Endothelial cell of umbilical vein (primary cell): ENCODE measurements at regions not wholly inside any gene's neighbourhood (a gene's known extent, or its start where the extent isn't known, plus 50 kb on each side); places are given as distances from the start of the nearest gene placed in this dataset.

Experiments used
- BruUV-seq: library from RNA; stranded (reverse); fragments of 400-500 nt; replicated peaks from 2 replicates; lab custom pipeline; 2021; lab: Mats Ljungman, UMichigan
- CTCF ChIA-PET: fragments of 300-600, 350-600 bp; sonication (Branson Sonifier 250); formaldehyde crosslinking; loops from one replicate; lab custom pipeline; 2021; ENCODE audit warnings: antibody characterized with exemption, inconsistent platforms; lab: Charles Lee
- POLR2A ChIA-PET: fragments of 300-600, 350-600 bp; sonication (Branson Sonifier 250); formaldehyde crosslinking; loops from one replicate; lab custom pipeline; 2021; ENCODE audit warnings: antibody characterized with exemption, inconsistent platforms; lab: Charles Lee
- DNase-seq: peaks from one replicate; pipeline ENCODE4 v3.0.0-alpha.2; 2011; ENCODE audit warnings: low read depth, low spot score
- FAIRE-seq: peaks from 2 replicates; lab custom pipeline; 2011; peaks lifted over from hg19 to GRCh38; lab: Jason Lieb, UNC
- H2AFZ ChIP-seq: 2 replicates; pipeline ENCODE4 v1.6.0; 2012; ENCODE audit warnings: low read depth, low read length, control low read depth, inconsistent platforms
- H3K27ac ChIP-seq: 2 replicates; pipeline ENCODE4 v1.5.1; 2011; ENCODE audit warnings: low read depth, mild to moderate bottlenecking, control low read depth, low read length, moderate library complexity; ENCODE audit not compliant: insufficient read depth
- H3K27me3 ChIP-seq, 2 experiments: 2 replicates each; pipeline versions ENCODE4 v1.6.0 to v1.6.1; 2011; ENCODE audit warnings: low read length in 2 of 2, mixed read lengths in 1 of 2; ENCODE audit not compliant: control insufficient read depth in 2 of 2, insufficient read depth in 2 of 2
- H3K36me3 ChIP-seq, 2 experiments: 2 replicates in 1 of 2; 3 replicates in 1 of 2; pipeline ENCODE4 v1.5.1; 2011; ENCODE audit warnings: low read length in 2 of 2, mild to moderate bottlenecking in 1 of 2, moderate library complexity in 1 of 2; ENCODE audit not compliant: control insufficient read depth in 2 of 2, insufficient read depth in 2 of 2; ENCODE audit errors: extremely low read depth in 1 of 2
- H3K4me1 ChIP-seq: 3 replicates; pipeline ENCODE4 v1.5.1; 2011; ENCODE audit warnings: mild to moderate bottlenecking, low read length; ENCODE audit not compliant: control insufficient read depth, insufficient read depth; ENCODE audit errors: extremely low read depth
- H3K4me2 ChIP-seq: 2 replicates; pipeline ENCODE4 v1.6.1; 2011; ENCODE audit warnings: low read length, control low read depth, mixed read lengths; ENCODE audit not compliant: insufficient read depth
- H3K4me3 ChIP-seq, 3 experiments: fragments of 200-600 bp in 1 of 3; sonication (generic), shearing (Covaris generic) in 1 of 3; replicated peaks in 1 of 3; 2 replicates each; pipeline ENCODE4 v1.5.1; 2011 to 2016; ENCODE audit warnings: control low read depth in 3 of 3, low read length in 3 of 3, mild to moderate bottlenecking in 2 of 3, inconsistent platforms in 1 of 3, low read depth in 1 of 3, moderate library complexity in 1 of 3; ENCODE audit not compliant: insufficient read depth in 1 of 3
- H3K79me2 ChIP-seq: 2 replicates; pipeline ENCODE4 v1.6.0; 2012; ENCODE audit warnings: low read length, inconsistent platforms; ENCODE audit not compliant: control insufficient read depth, insufficient read depth
- H3K9ac ChIP-seq: replicated peaks from 2 replicates; pipeline ENCODE3; 2011; ENCODE audit warnings: low read length, control low read depth; ENCODE audit not compliant: insufficient read depth; ENCODE audit errors: extremely low read depth
- H3K9me1 ChIP-seq: replicated peaks from 3 replicates; pipeline ENCODE4 v1.6.0; 2011; ENCODE audit warnings: mild to moderate bottlenecking, low read length; ENCODE audit not compliant: control insufficient read depth, insufficient read depth; ENCODE audit errors: extremely low read depth
- H3K9me3 ChIP-seq: replicated peaks from 2 replicates; pipeline ENCODE4 v1.5.1; 2012; ENCODE audit warnings: low read length, inconsistent platforms; ENCODE audit not compliant: control insufficient read depth, insufficient read depth
- H4K20me1 ChIP-seq: replicated peaks from 2 replicates; pipeline ENCODE3; 2011; ENCODE audit warnings: mild to moderate bottlenecking, low read length; ENCODE audit not compliant: control insufficient read depth, insufficient read depth; ENCODE audit errors: extremely low read depth
- CTCF ChIP-seq, 2 donors: IDR thresholded peaks; 1 replicate in 1 of 2; 2 replicates in 1 of 2; pipeline ENCODE4 v1.5.1; 2011; ENCODE audit warnings: low read length in 2 of 2, mild to moderate bottlenecking in 2 of 2, moderate library complexity in 2 of 2, control low read depth in 1 of 2, inconsistent platforms in 1 of 2, low read depth in 1 of 2; ENCODE audit not compliant: insufficient read depth in 1 of 2; ENCODE audit errors: extremely low read depth in 1 of 2
- EZH2 ChIP-seq: IDR thresholded peaks from 2 replicates; pipeline ENCODE4 v1.6.1; 2012; ENCODE audit warnings: borderline replicate concordance, low read depth, mild to moderate bottlenecking, moderate library complexity, low read length, inconsistent platforms; ENCODE audit not compliant: severe bottlenecking
- FOS ChIP-seq: IDR thresholded peaks from 2 replicates; pipeline ENCODE4 v1.6.1; 2011; ENCODE audit warnings: mild to moderate bottlenecking, low read length, moderate library complexity, borderline replicate concordance; ENCODE audit not compliant: insufficient read depth
- GATA2 ChIP-seq: IDR thresholded peaks from 2 replicates; pipeline ENCODE4 v1.7.0; 2011; ENCODE audit warnings: low read depth, mild to moderate bottlenecking, moderate library complexity, mixed read lengths, low read length; ENCODE audit not compliant: insufficient read length, insufficient read depth
- JUN ChIP-seq: IDR thresholded peaks from 2 replicates; pipeline ENCODE4 v1.6.1; 2011; ENCODE audit warnings: borderline replicate concordance, low read depth; ENCODE audit not compliant: insufficient read length, insufficient read depth
- MAX ChIP-seq: IDR thresholded peaks from 2 replicates; pipeline ENCODE4 v1.6.1; 2011; ENCODE audit not compliant: insufficient read depth, insufficient read length
- MYC ChIP-seq: IDR thresholded peaks from one replicate; pipeline ENCODE4 v1.6.1; 2011; ENCODE audit warnings: mild to moderate bottlenecking, low read depth, low read length
- POLR2A ChIP-seq: IDR thresholded peaks from 2 replicates; pipeline ENCODE4 v1.6.1; 2012; ENCODE audit warnings: low read depth, mild to moderate bottlenecking, control low read depth, low read length
- POLR2AphosphoS5 ChIP-seq: IDR thresholded peaks from 2 replicates; pipeline ENCODE4 v1.6.1; 2012; ENCODE audit warnings: low read depth, mild to moderate bottlenecking, control low read depth, low read length, moderate library complexity; ENCODE audit not compliant: insufficient read depth
- dilution Hi-C: fragments of 300-500 bp; cut with MboI; formaldehyde crosslinking; loops from one replicate; pipeline ENCODE4 v1.15.0; 2019; ENCODE audit warnings: low sequenced_read_pairs; ENCODE audit not compliant: extremely low pct_ligation_motif_present
- intact Hi-C: fragments of 100-400 bp; cut with micrococcal nuclease; formaldehyde crosslinking; loops from one replicate; pipeline ENCODE4 v1.10.0; 2022

GRCh38 chr1:244219802-244220201 is 168.7 kb downstream of the ZBTB18 start:
- Histone ChIP-seq H3K4me2 (no peak overlapping the region), H3K27ac (no peak overlapping the region), H2AFZ (no peak overlapping the region), H3K4me3 (no peak overlapping the region), H3K4me1 (peaks cover 1% of the 10 kb centered on the region), H3K36me3 (no peaks in the 10 kb centered on the region), H3K9ac (no peak overlapping the region), H4K20me1 (no peaks in the 10 kb centered on the region), H3K9me3 (no peaks in the 10 kb centered on the region), H3K79me2 (no peaks in the 10 kb centered on the region), H3K9me1 (no peaks in the 10 kb centered on the region), H3K27me3 (no peaks in the 10 kb centered on the region)
- ChIA-PET CTCF (no interaction called here), POLR2A (no interaction called here)
- intact Hi-C loops = no loop called here
- dilution Hi-C loops = no loop called here
- TF ChIP-seq FOS = no peak
- FAIRE-seq (no peak), DNase-seq (no peak)
- BruUV-seq = no TSS peak

GRCh38 chr1:244220410-244220809 is 169.3 kb downstream of the ZBTB18 start:
- DNase-seq (no peak), FAIRE-seq (no peak)
- Histone ChIP-seq H3K4me1 (no peaks in the 10 kb centered on the region), H3K9ac (no peak overlapping the region), H3K79me2 (no peaks in the 10 kb centered on the region), H3K27me3 (no peaks in the 10 kb centered on the region), H3K36me3 (no peaks in the 10 kb centered on the region), H3K9me3 (no peaks in the 10 kb centered on the region), H3K9me1 (no peaks in the 10 kb centered on the region), H3K27ac (no peak overlapping the region), H4K20me1 (no peaks in the 10 kb centered on the region), H2AFZ (no peak overlapping the region), H3K4me2 (no peak overlapping the region), H3K4me3 (no peak overlapping the region)
- ChIA-PET CTCF (no interaction called here), POLR2A (no interaction called here)
- no TSS peak for BruUV-seq
- no peak for TF ChIP-seq JUN
- no peak for TF ChIP-seq POLR2AphosphoS5
- no peak for TF ChIP-seq EZH2
- TF ChIP-seq FOS = no peak
- no peak for TF ChIP-seq CTCF (IDR thresholded peaks at IDR 0.05; ENCODE audit: extremely low read depth in 1 of 2, insufficient read depth in 1 of 2, low read depth in 1 of 2, low read length in 2 of 2)
- no peak for TF ChIP-seq POLR2A
- no peak for TF ChIP-seq GATA2
- no peak for TF ChIP-seq MYC
- no peak for TF ChIP-seq MAX
- dilution Hi-C loops (no loop called here), intact Hi-C loops (no loop called here)
